Smooth muscle cell (in vitro differentiated cells): ENCODE measurements at regions not wholly inside any gene's neighbourhood (a gene's known extent, or its start where the extent isn't known, plus 50 kb on each side); places are given as distances from the start of the nearest gene placed in this dataset.

Source experiments
- DNase-seq: peaks from one replicate; lab custom pipeline; 2025; ENCODE audit not compliant: unreplicated experiment; lab: John Stamatoyannopoulos, UW
- H2AFZ ChIP-seq: fragments of 200-600 bp; sonication (generic); 2 replicates; pipeline ENCODE4 v1.6.0; 2016; ENCODE audit warnings: antibody characterized with exemption, low read depth, mild to moderate bottlenecking
- H3F3A ChIP-seq: fragments of 200-600 bp; sonication (generic); 2 replicates; pipeline ENCODE4 v1.6.0; 2017; ENCODE audit warnings: antibody characterized with exemption, low read depth
- H3K27ac ChIP-seq: fragments of 200-600 bp; sonication (generic); 2 replicates; pipeline ENCODE4 v1.5.1; 2016; ENCODE audit warnings: low read depth, mild to moderate bottlenecking
- H3K27me3 ChIP-seq: fragments of 200-600 bp; sonication (generic); 2 replicates; pipeline ENCODE4 v1.6.1; 2016; ENCODE audit warnings: low read depth, mild to moderate bottlenecking
- H3K36me3 ChIP-seq: fragments of 200-600 bp; sonication (generic); 2 replicates; pipeline ENCODE4 v1.5.1; 2016; ENCODE audit warnings: low read depth
- H3K4me1 ChIP-seq: fragments of 200-600 bp; sonication (generic); 2 replicates; pipeline ENCODE4 v1.5.1; 2016; ENCODE audit warnings: low read depth
- H3K4me2 ChIP-seq: fragments of 200-600 bp; sonication (generic); 2 replicates; pipeline ENCODE4 v1.6.0; 2016; ENCODE audit warnings: mild to moderate bottlenecking
- H3K4me3 ChIP-seq: fragments of 200-600 bp; sonication (generic); 2 replicates; pipeline ENCODE4 v1.5.1; 2016; ENCODE audit warnings: mild to moderate bottlenecking
- H3K79me2 ChIP-seq: fragments of 200-600 bp; sonication (generic); 2 replicates; pipeline ENCODE4 v1.6.0; 2016; ENCODE audit warnings: low read depth, mild to moderate bottlenecking
- H3K9ac ChIP-seq: fragments of 200-600 bp; sonication (generic); 2 replicates; pipeline ENCODE4 v1.6.0; 2016; ENCODE audit warnings: low read depth
- H3K9me3 ChIP-seq: fragments of 200-600 bp; sonication (generic); replicated peaks from 2 replicates; pipeline ENCODE4 v1.5.1; 2016; ENCODE audit warnings: low read depth
- H4K20me1 ChIP-seq: fragments of 200-600 bp; sonication (generic); 2 replicates; pipeline ENCODE4 v1.6.0; 2016; ENCODE audit warnings: low read depth
- CTCF ChIP-seq: fragments of 200-600 bp; sonication (generic); IDR thresholded peaks from 2 replicates; pipeline ENCODE4 v1.5.1; 2017; ENCODE audit warnings: borderline replicate concordance, mild to moderate bottlenecking, antibody characterized with exemption; ENCODE audit not compliant: insufficient read depth, poor library complexity, severe bottlenecking
- WGBS: methylation state at CpG from one replicate; pipeline ENCODE4 v1.1.7; 2016; ENCODE audit warnings: low lambda C conversion rate; 5-methylcytosine and 5-hydroxymethylcytosine counted together

DNA sequence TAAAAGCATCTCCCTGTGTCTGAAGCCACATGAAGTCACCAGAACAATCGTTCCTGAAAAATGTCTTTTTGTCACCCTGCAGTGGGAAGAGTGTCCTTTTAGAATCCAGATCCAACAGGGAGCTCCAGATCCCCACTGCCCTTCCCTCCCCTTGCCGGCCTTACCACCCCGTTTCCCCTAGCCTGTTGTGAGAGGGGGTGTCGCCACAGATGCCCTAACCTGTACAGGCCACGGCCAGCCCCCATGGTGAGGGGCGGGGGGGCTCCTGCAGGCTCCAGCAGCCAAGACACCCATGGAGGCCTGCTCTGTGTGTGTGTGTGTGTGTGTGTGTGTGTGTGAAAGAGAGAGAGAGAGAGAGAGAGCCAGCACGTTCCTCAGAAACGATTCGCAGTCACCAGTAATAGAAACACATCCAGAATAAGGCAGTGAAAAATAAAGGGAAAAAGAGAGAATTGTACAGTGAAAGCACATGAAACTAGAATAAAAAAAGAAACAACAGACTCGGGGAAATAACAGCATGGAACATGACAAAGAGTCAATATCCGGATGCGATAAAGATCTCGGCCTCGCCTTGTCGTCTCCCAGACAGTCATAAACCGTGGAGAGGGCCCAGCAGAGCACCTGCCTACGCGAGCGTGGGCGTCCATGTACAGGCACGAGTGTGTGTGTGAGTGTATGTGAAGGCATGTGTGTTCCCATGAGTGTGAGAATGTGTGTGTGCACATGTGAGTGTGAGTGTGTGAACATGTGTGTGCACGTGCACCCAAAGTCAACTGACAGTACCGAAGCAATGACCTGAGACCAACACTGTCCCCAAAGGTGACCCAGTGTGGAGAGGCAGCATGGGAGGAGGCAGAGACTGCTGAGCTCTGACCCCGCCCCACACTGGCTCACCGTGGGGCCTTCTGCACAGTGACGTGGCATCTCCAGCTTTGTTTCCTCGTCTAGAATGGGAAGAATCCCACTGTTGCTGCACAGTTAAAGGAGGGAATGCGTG lies 303.8 kb downstream of the NPHP4 start:
- no peak for DNase-seq
- Histone ChIP-seq H3K36me3 (no peaks in the 10 kb centered on the region), H3K4me2 (no peak overlapping the region), H4K20me1 (no peaks in the 10 kb centered on the region), H3K27ac (no peak overlapping the region), H3K4me3 (no peak overlapping the region), H3K9ac (no peak overlapping the region), H3K27me3 (no peaks in the 10 kb centered on the region), H3K79me2 (no peaks in the 10 kb centered on the region), H2AFZ (no peak overlapping the region), H3K4me1 (no peaks in the 10 kb centered on the region), H3F3A (no peaks in the 10 kb centered on the region), H3K9me3 (no peaks in the 10 kb centered on the region)
- 88% methylated on average over 28 of the region's 28 CpGs for WGBS
- TF ChIP-seq CTCF = no peak

DNA sequence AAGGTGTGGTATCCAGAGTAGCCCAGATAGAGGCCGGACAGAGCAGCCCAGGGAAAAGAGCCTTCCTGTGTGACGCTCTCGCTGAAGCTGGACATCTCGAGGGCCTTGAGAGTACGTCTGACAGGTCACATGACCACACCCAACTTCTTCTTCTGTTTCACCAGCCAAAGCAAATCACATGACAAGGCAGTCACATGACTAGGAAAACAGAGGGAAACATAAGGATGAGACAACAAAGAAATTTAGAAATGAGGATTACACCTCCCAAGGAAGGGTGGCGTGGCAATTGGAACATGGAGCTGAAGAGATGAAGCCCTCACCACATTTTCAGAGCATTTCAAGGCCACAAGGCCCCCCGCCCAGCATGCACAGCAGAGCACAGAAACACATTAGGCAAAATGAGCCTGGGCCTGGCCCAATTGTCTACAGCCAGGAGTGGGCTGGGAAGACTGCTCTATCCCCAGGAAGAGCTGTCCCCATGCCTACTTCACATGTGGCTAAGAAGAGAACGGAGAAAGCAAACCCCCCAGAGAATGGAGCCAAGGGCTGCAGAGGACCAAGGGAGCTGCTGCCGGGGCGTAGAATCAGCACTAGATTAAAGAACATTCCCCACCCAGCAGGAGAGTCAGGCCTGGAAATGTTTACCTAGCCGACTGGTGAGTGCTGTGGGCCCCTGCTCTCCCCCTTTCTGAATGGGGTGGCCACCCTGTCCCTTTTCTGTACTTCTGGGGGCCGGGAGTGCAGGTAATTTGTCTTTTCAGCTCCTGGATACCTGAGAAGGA lies 305.1 kb downstream of the NPHP4 start:
- H3K4me3 ChIP-seq = no peak overlapping the region
- no peaks in the 10 kb centered on the region for H3K79me2 ChIP-seq
- H3K4me2 ChIP-seq = no peak overlapping the region
- H3K36me3 ChIP-seq = no peaks in the 10 kb centered on the region
- TF ChIP-seq CTCF = no peak
- no peak for DNase-seq
- no peak overlapping the region for H3K9ac ChIP-seq
- no peak overlapping the region for H3K27ac ChIP-seq
- H3K4me1 ChIP-seq = no peaks in the 10 kb centered on the region
- H4K20me1 ChIP-seq = no peaks in the 10 kb centered on the region
- H3K9me3 ChIP-seq = no peaks in the 10 kb centered on the region
- H2AFZ ChIP-seq = no peak overlapping the region
- H3K27me3 ChIP-seq = no peaks in the 10 kb centered on the region
- 82% methylated on average over 12 of the region's 12 CpGs for WGBS
- no peaks in the 10 kb centered on the region for H3F3A ChIP-seq

DNA sequence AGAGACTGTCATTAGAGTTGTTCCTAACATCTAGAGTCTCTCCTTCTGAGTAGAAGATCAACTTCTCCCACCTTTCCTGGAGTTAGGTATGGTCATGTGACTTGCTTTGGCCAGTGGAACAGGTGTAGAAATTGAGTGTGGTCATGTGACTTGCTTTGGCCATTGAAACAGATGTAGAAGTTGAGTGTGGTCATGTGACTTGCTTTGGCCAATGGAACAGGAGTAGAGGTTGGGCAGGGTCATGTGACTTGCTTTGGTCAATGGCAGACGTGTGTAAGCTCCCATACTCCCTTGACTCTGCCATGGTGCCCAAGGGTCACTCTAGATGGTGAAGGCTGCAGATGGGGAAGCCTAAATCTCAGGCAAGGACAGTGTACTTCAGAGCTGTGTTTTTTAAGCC lies 306.0 kb downstream of the NPHP4 start:
- Histone ChIP-seq H3K27me3 (no peaks in the 10 kb centered on the region), H3F3A (no peaks in the 10 kb centered on the region), H3K36me3 (no peaks in the 10 kb centered on the region), H3K4me2 (no peak overlapping the region), H2AFZ (no peak overlapping the region), H4K20me1 (no peaks in the 10 kb centered on the region), H3K9ac (no peak overlapping the region), H3K4me3 (no peak overlapping the region), H3K27ac (no peak overlapping the region), H3K9me3 (no peaks in the 10 kb centered on the region), H3K79me2 (no peaks in the 10 kb centered on the region), H3K4me1 (no peaks in the 10 kb centered on the region)
- 100% methylated on average over 1 of the region's 1 CpG for WGBS
- no peak for TF ChIP-seq CTCF
- DNase-seq = no peak
